ENCODE measurements at regions not wholly inside any gene's neighbourhood (a gene's known extent, or its start where the extent isn't known, plus 50 kb on each side); places are given as distances from the start of the nearest gene placed in this dataset.
A peak's percentile ranks its signal among the peaks of the same experiment; 100 is the strongest.

DNA sequence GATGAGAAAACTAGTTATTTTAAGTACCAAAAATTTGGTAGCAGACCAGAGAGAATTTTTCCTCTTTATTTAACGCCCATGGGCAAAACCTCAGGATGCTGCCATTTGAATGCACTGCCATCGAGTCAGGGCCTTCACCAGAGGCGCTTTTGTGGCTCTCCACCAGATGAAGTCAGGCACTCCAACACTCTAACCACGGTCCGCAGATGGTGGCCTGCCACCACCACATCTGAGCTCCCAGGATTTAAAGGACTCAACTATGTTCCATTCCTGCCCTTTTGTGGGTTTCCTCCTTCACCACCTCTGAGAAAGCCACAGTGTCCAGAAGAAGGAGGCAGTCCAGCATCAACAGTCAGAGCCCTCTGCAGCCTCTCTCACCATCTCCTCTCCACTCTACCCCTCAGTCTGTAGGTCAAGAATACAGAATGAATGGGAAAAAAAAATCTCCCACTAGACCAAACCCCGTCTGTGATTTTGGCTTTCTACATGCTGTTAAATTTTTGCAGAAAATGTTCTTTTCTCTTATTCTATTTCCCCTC lies 647.4 kb downstream of the USP25 start:
- DNase-seq: no peak

GRCh38 chr21:16377857-16378256 lies 648.1 kb downstream of the USP25 start:
- no peak for DNase-seq

GRCh38 chr21:16378525-16378924 lies 648.7 kb downstream of the USP25 start:
- DNase-seq: no peak

DNA sequence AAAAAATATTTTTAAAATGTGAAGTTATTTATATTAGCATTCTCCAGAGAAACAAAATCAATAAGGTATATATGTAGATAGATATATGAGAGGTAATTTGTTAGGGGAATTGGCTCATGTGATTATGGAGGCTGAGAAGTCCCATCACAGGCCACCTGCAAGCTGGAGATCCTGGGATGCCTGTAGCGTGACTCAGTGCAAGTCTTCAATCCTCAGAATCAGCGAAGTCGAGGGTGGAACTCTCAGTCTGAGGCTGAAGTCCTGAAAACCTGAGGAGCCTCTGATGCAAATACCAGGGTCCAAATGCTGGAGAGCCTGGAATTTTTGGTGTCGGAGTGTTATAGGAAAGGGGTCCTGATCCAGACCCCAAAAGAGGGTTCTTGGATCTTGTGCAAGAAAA lies 658.5 kb downstream of the USP25 start:
- DNase-seq: no peak

GRCh38 chr21:16388911-16389560 lies 659.3 kb downstream of the USP25 start:
- DNase-seq: no peak

- DNase-seq: no peak
Measured at GRCh38 chr21:16389643-16390042, 659.9 kb downstream of the USP25 start.

- no peak for DNase-seq
Measured at GRCh38 chr21:16395285-16395684, 665.5 kb downstream of the USP25 start.

- no peak for DNase-seq
Measured at GRCh38 chr21:16402752-16403151, 673.0 kb downstream of the USP25 start.

GRCh38 chr21:16404776-16405175 lies 675.0 kb downstream of the USP25 start:
- DNase-seq: no peak

DNA sequence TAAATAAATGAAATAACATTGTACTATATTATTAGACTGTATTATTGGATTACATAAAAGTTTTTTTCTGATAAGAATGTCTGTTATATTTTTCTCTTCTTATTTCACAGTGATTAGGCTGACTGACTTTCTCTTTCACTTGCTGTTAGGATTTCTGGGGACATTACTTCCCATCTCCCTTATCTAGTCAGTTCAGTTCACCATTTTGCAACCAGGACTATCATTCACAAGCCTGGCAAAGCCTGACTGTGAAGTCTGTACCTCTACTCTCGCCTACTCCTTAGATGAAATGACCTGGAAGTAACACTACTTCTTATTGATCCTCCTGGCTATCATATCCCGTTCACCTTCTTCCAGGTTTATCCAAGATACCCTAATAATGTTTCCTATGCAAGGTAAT lies 676.6 kb downstream of the USP25 start:
- DNase-seq: no peak

DNA sequence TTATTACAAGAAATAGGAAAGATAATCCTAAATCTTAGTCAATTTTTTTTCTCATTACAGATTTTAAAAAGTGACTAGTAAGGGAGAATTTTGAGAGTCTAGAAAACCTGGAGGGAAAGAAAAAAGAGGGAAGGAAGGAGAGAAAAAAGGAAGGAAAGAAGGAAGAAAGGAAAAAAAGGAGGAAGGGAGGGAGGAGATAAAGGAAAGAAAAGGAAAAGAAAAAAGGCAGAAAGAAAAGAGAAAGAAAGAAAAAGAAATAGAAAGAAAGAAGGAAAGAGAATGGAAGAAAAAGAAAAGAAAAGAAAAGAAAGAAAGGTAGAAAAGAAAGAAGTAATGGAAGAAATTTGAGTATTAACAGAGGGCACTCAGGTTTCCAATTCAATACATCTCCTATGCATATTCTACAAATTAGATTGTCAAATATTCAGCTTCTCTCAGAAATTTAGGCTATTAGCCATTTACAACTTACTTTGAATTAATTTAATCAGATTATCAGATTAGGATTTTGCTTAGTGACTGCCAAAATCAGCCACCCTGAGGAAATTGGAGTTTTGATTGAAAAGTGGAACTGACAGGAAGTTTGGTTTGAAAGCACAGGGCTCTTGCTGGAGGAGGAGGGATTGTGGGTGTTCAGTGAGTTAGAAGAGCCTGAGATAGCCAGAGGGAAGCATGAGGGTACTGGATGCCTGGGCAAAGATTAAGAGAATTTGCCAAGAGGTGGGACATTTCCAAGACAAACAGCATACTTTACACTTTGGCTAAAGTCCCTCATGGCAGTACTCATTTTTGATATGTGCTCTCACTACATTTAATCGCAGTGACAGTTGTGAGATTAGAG lies 677.8 kb downstream of the USP25 start:
- DNase-seq: no peak

GRCh38 chr21:16408280-16408679 lies 678.5 kb downstream of the USP25 start:
- no peak for DNase-seq

- no peak for DNase-seq
Measured at GRCh38 chr21:16409352-16409751, 679.6 kb downstream of the USP25 start.

DNA sequence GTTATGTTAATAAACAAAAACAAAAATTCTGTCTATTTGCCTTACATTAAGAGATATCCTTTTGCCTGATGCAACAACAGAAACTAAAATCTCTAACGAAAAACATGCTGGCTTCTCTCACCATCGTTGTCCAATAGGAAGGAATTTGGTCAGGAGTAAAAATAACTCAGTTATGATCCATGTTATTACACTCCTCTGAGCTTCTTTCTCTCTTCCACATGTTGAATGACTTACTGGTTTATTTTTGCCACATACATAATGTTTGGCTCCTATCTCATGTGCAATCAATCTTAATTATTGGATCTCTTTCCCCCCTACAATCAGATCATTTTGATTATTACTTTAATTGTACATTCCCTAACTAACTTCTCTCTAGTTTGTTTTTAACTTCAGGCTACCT lies 688.4 kb downstream of the USP25 start:
- no peak for DNase-seq

DNA sequence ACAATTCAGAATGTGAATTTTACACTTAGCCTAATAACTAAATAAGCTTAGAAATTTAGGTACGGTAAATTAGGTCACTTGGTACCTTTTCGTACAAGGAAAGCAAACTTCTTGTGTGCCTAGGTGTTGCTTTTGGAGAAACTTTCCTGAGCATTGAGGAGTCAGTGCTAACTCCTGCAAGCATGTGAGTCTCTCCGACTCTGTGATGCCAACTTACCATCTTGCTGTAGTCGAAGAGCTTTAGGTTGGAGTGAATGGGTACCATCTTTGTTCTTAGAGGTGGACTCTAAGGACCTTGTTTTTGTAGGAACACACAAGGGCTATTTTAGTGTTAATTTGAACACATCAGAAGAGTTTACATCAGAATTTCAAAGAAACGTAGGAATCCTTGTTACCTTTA lies 688.9 kb downstream of the USP25 start:
- DNase-seq: no peak

DNA sequence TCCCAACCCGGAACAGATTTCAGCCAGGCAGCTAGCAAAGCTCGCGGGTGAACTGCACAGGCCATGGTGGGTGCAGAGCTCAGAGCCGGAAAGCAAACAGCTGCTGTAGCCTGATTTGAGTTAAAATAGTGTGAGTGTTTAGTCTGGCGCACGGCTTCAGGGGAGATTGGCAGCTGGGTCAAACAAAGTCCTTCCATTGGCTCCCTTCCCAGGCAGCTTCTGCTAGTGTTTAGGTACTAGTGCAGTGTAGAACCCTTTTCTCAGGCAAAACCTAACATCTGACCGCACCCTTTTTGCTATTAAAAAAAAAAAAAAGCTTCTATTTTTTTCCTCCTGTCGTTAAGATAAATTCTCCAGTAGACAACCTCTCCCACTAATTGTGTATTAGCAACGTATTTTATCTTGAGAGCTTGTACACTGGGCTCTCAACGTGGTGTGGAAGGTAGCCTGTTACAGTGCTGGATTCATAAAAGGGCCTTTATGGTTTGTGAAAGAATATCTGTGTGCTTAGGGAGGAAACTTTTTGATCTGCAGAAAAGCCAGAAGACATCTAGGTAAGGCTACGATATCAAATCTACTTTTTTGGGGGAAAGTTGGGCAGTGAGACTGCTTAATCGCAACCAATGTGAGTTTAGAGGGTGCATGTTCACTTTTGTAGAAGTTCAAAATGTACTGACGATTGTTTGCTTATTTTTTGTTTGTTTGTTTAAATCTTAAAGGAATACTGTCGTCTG lies 689.6 kb downstream of the USP25 start:
- peak; percentile 55 for DNase-seq

GRCh38 chr21:16420031-16420724 lies 690.4 kb downstream of the USP25 start:
- peak; percentile 33 for DNase-seq

GRCh38 chr21:16421007-16421406 lies 691.2 kb downstream of the USP25 start:
- DNase-seq: no peak

DNA sequence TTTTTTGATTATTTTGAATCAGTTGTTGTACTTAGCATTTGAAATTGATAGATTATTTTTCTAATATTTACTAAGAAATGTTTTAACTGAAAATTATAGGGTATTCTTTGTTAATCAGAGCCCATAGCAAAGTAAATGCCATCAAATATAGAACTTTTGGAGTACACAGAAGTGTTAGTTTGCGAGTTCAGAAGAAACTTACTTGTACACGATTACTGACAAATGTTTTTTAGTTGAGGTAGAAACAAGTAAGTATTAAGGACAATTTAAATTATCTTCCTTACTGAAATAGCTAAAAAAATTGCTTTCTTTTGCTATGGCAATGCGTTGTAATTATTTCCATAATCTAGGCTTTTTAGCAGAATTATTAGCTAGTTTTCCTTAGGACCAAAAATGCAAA lies 692.2 kb downstream of the USP25 start:
- DNase-seq: no peak

DNA sequence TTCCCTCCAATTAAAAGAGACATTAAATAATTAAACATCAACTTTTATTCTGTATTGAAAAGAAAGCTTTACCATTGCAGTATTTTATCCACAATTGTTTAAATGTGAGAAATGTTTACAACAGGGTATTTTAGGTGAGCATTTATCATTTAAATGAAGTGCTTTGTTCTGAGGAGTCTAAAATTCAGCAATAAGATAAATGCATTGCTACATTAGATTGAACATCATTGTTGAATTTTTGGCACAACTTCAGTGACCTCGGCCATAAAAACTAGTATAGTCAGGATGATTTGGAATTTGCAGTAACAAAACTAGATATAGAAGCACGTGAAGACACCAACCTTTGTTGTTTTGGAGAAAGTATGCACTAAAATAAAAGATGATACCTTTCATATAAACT lies 692.9 kb downstream of the USP25 start:
- DNase-seq: no peak

- no peak for DNase-seq
Measured at GRCh38 chr21:16423921-16424320, 694.1 kb downstream of the USP25 start.

DNA sequence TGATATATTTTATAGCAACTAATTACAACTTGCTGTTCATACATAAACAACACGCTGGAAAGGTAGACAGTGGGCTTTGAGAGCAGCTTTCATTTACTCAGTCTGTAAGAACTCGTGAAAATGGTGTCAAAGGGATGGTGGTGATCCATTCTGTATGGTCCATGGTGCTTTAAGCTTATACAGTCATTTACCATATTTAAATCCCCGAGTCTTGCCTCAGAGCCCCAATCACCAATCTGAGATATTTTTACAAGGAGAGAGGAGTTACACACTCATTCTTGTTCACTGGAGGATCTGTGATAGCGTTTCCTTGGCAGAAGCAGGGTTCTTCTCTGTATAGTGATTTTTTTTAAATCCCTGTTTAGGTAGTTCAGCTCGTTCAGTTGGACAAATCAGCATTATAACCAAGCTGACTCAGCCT lies 694.6 kb downstream of the USP25 start:
- DNase-seq: no peak

- DNase-seq: no peak
Measured at GRCh38 chr21:16425376-16425775, 695.6 kb downstream of the USP25 start.
